ENCODE measurements at regions not wholly inside any gene's neighbourhood (a gene's known extent, or its start where the extent isn't known, plus 50 kb on each side); places are given as distances from the start of the nearest gene placed in this dataset.
"Not testable (repeated sequence)": the region's sequence is repeated elsewhere in the genome, so short reads cannot be mapped to it uniquely, and the experiment has no call there.

- no peak for DNase-seq
Measured at GRCh38 chr5:36392186-36392585, 90.5 kb upstream of the RANBP3L start.

GRCh38 chr5:36392818-36393217 lies 91.1 kb upstream of the RANBP3L start:
- no peak for DNase-seq

- no peak for DNase-seq
Measured at GRCh38 chr5:36393656-36394428, 92.1 kb upstream of the RANBP3L start.

- DNase-seq: no peak
Measured at GRCh38 chr5:36395260-36395659, 93.6 kb upstream of the RANBP3L start.

GRCh38 chr5:36395947-36396346 lies 94.2 kb upstream of the RANBP3L start:
- DNase-seq: not testable (repeated sequence)

GRCh38 chr5:36396640-36397039 lies 94.9 kb upstream of the RANBP3L start:
- DNase-seq: no peak

- no peak for DNase-seq
Measured at GRCh38 chr5:36397901-36398536, 96.3 kb upstream of the RANBP3L start.

- no peak for DNase-seq
Measured at GRCh38 chr5:36402512-36402906, 100.8 kb upstream of the RANBP3L start.

GRCh38 chr5:36403632-36404311 lies 102.1 kb upstream of the RANBP3L start:
- DNase-seq: no peak

GRCh38 chr5:36406023-36406422 lies 104.3 kb upstream of the RANBP3L start:
- DNase-seq: no peak

- no peak for DNase-seq
Measured at GRCh38 chr5:36407396-36407795, 105.7 kb upstream of the RANBP3L start.

- DNase-seq: not testable (repeated sequence)
Measured at GRCh38 chr5:36409711-36410110, 108.0 kb upstream of the RANBP3L start.

GRCh38 chr5:36410672-36411071 lies 109.0 kb upstream of the RANBP3L start:
- DNase-seq: not testable (repeated sequence)

- DNase-seq: no peak
Measured at GRCh38 chr5:36414869-36415282, 113.2 kb upstream of the RANBP3L start.

- no peak for DNase-seq
Measured at GRCh38 chr5:36416605-36417004, 114.9 kb upstream of the RANBP3L start.

GRCh38 chr5:36417221-36417620 lies 115.5 kb upstream of the RANBP3L start:
- DNase-seq: no peak

GRCh38 chr5:36417668-36418067 lies 116.0 kb upstream of the RANBP3L start:
- no peak for DNase-seq

GRCh38 chr5:36418152-36418979 lies 116.7 kb upstream of the RANBP3L start:
- no peak for DNase-seq

GRCh38 chr5:36421256-36421655 lies 119.6 kb upstream of the RANBP3L start:
- DNase-seq: no peak

GRCh38 chr5:36422952-36423351 lies 121.2 kb upstream of the RANBP3L start:
- no peak for DNase-seq

GRCh38 chr5:36423578-36424307 lies 122.0 kb upstream of the RANBP3L start:
- DNase-seq: no peak

- DNase-seq: not testable (repeated sequence)
Measured at GRCh38 chr5:36426070-36426469, 124.4 kb upstream of the RANBP3L start.

All from stimulated activated CD4-positive, alpha-beta T cell treated with anti-CD3 and anti-CD28 coated beads, Interleukin-1b, Interleukin-23, amount 100 ng/mL, for 48 hours (primary cell).